ENCODE measurements at regions not wholly inside any gene's neighbourhood (a gene's known extent, or its start where the extent isn't known, plus 50 kb on each side); places are given as distances from the start of the nearest gene placed in this dataset.

DNA sequence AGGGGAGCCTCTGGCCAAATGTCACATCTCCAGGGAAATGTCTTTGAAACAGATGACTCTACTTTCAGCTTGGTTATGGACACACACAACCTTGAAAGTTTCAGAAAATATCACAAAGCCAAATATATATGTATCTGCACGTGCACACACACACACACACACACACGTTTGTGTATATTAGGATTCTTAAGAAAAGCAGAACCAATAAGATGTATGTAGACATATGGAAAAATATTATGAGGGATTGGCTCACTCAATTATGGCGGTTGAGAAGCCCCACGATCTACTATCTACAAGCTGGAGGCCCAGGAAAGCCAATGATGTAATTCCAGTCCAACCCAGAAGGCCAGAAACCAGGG, 194.9 kb downstream of the PALM2AKAP2 start:
- no TSS peak for BruUV-seq (replicated peaks)
- H4K91ac ChIP-seq (ENCODE audit: insufficient read depth, low read depth, low read length), result no peak overlapping the region
- no peak overlapping the region for H3K27ac ChIP-seq (ENCODE audit: insufficient read depth, low read length)
- H3K4me2 ChIP-seq (ENCODE audit: low read depth, low read length), result no peak overlapping the region
- no peak overlapping the region for H3K56ac ChIP-seq (ENCODE audit: extremely low read depth, insufficient read depth, low read length)
- WGBS, 2 experiments (ENCODE audit: extremely low coverage in 2 of 2, insufficient read length in 1 of 2), result no CpG with 5 or more reads among the region's 4 CpGs
- H2AFZ ChIP-seq (replicated peaks; ENCODE audit: low read length, poor library complexity), result no peak overlapping the region
- in situ Hi-C loops (cut with MboI; ENCODE audit: low sequenced_read_pairs) (no loop called here), intact Hi-C loops (cut with micrococcal nuclease) (no loop called here), dilution Hi-C loops (cut with HindIII; ENCODE audit: low sequenced_read_pairs, unreplicated experiment) (no loop called here)
- no peak overlapping the region; the same call in 1 of the 2 replicates for H2AK5ac ChIP-seq (ENCODE audit: low read depth, low read length)
- no peak overlapping the region for H3K9ac ChIP-seq (ENCODE audit: low read depth, low read length)
- H3K4me1 ChIP-seq (ENCODE audit: control insufficient read depth, insufficient read depth, low read length), result peaks cover 2% of the 10 kb centered on the region
- ChIA-PET POLR2A (ENCODE audit: unreplicated experiment) (no interaction called here), CTCF (no interaction called here)
- no peak for TF ChIP-seq ELK1 (IDR thresholded peaks at IDR 0.05; ENCODE audit: borderline replicate concordance, low read depth, low read length)
- TF ChIP-seq MAZ (IDR thresholded peaks at IDR 0.05; ENCODE audit: borderline replicate concordance, low read depth, low read length), result no peak
- no peak for TF ChIP-seq NFE2L2 (IDR thresholded peaks at IDR 0.05; ENCODE audit: low read depth, low read length)
- no peak for TF ChIP-seq MXI1 (IDR thresholded peaks at IDR 0.05; ENCODE audit: borderline replicate concordance, low read depth, low read length)
- no peak for TF ChIP-seq CEBPB (IDR thresholded peaks at IDR 0.05; ENCODE audit: low read depth, low read length)
- TF ChIP-seq, protein P1, sequence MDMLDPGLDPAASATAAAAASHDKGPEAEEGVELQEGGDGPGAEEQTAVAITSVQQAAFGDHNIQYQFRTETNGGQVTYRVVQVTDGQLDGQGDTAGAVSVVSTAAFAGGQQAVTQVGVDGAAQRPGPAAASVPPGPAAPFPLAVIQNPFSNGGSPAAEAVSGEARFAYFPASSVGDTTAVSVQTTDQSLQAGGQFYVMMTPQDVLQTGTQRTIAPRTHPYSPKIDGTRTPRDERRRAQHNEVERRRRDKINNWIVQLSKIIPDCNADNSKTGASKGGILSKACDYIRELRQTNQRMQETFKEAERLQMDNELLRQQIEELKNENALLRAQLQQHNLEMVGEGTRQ (IDR thresholded peaks at IDR 0.05; ENCODE audit: low read depth, low read length), result no peak
- no peak for TF ChIP-seq RAD21 (IDR thresholded peaks at IDR 0.05; ENCODE audit: low read length)
- TF ChIP-seq, protein P2, sequence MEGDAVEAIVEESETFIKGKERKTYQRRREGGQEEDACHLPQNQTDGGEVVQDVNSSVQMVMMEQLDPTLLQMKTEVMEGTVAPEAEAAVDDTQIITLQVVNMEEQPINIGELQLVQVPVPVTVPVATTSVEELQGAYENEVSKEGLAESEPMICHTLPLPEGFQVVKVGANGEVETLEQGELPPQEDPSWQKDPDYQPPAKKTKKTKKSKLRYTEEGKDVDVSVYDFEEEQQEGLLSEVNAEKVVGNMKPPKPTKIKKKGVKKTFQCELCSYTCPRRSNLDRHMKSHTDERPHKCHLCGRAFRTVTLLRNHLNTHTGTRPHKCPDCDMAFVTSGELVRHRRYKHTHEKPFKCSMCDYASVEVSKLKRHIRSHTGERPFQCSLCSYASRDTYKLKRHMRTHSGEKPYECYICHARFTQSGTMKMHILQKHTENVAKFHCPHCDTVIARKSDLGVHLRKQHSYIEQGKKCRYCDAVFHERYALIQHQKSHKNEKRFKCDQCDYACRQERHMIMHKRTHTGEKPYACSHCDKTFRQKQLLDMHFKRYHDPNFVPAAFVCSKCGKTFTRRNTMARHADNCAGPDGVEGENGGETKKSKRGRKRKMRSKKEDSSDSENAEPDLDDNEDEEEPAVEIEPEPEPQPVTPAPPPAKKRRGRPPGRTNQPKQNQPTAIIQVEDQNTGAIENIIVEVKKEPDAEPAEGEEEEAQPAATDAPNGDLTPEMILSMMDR (conservative IDR thresholded peaks at IDR 0.05; ENCODE audit: low read depth, low read length), result no peak
- no peak for TF ChIP-seq FOS (IDR thresholded peaks at IDR 0.05; ENCODE audit: low read depth, low read length)
- no peak for TF ChIP-seq RFX5 (IDR thresholded peaks at IDR 0.05; ENCODE audit: low read depth, low read length)
- TF ChIP-seq CHD1 (IDR thresholded peaks at IDR 0.05; ENCODE audit: low read depth, low read length), result no peak
- TF ChIP-seq RCOR1 (IDR thresholded peaks at IDR 0.05; ENCODE audit: insufficient replicate concordance, low read length), result no peak
- no peak for TF ChIP-seq POLR2A (IDR thresholded peaks at IDR 0.05; ENCODE audit: low read depth, low read length)
- no peak for TF ChIP-seq SMC3 (IDR thresholded peaks at IDR 0.05; ENCODE audit: low read depth, low read length)
- H3K4me3 ChIP-seq (ENCODE audit: insufficient read depth, low read depth, low read length), result no peak overlapping the region
- no peak overlapping the region for H2BK5ac ChIP-seq (ENCODE audit: low read depth, low read length, poor library complexity, severe bottlenecking)
- ATAC-seq (ENCODE audit: low read depth) (no peak), DNase-seq (no peak)
- H3K9me3 ChIP-seq (ENCODE audit: control insufficient read depth, insufficient read depth, low read length), result no peaks in the 10 kb centered on the region
- no peak overlapping the region for H3K18ac ChIP-seq (ENCODE audit: low read depth, low read length)
- H2BK120ac ChIP-seq (ENCODE audit: low read depth, low read length), result no peak overlapping the region
- no peak overlapping the region for H3K14ac ChIP-seq (replicated peaks; ENCODE audit: low read depth, low read length)
- no peak overlapping the region for H4K8ac ChIP-seq (ENCODE audit: low read depth in 2 of 2, low read length in 2 of 2)
- H3K27me3 ChIP-seq (ENCODE audit: control insufficient read depth, insufficient read depth, low read length), result no peaks in the 10 kb centered on the region
- no peaks in the 10 kb centered on the region; the same call in 1 of the 2 replicates for H3K36me3 ChIP-seq (ENCODE audit: control insufficient read depth, insufficient read depth, low read length)
- H3K9me1 ChIP-seq (ENCODE audit: insufficient read depth, low read length), result peaks cover 6% of the 10 kb centered on the region; the same call in 1 of the 2 replicates
- H3K23ac ChIP-seq (ENCODE audit: low read depth, low read length), result no peak overlapping the region
- H4K20me1 ChIP-seq (ENCODE audit: insufficient read depth, low read length), result no peaks in the 10 kb centered on the region
- H2BK20ac ChIP-seq (ENCODE audit: low read depth, low read length), result no peak overlapping the region
- H2BK15ac ChIP-seq (ENCODE audit: low read depth, low read length), result no peak overlapping the region
- no peak overlapping the region for H4K5ac ChIP-seq (ENCODE audit: low read depth, low read length)
- H2AK9ac ChIP-seq (replicated peaks; ENCODE audit: low read depth, low read length, poor library complexity), result no peak overlapping the region
- H3K79me1 ChIP-seq (ENCODE audit: low read depth in 1 of 2, low read length in 2 of 2), result peaks cover 7 to 35% of the 10 kb centered on the region in 2 experiments; a peak in 2 of 4 replicates
- no peak overlapping the region for H3K4ac ChIP-seq (ENCODE audit: low read depth, low read length)

All from IMR-90 (cell line).